Ascending aorta (tissue), 2 donors: ENCODE measurements at regions not wholly inside any gene's neighbourhood (a gene's known extent, or its start where the extent isn't known, plus 50 kb on each side); places are given as distances from the start of the nearest gene placed in this dataset.

Experiments
- DNase-seq, 2 donors: peaks; one replicate each; pipeline ENCODE4 v3.0.0-alpha.2; 2019; ENCODE audit warnings: low spot score in 2 of 2
- H3K27ac ChIP-seq, 2 donors: fragments of 200-600 bp; sonication (generic); one replicate each; pipeline ENCODE4 v1.5.1; 2016 to 2017; ENCODE audit warnings: mild to moderate bottlenecking in 1 of 2
- H3K27me3 ChIP-seq: fragments of 200-600 bp; sonication (generic); one replicate; pipeline ENCODE4 v1.5.1; 2017
- H3K36me3 ChIP-seq, 2 donors: fragments of 200-600 bp; sonication (generic); one replicate each; pipeline ENCODE4 v1.5.1; 2016
- H3K4me1 ChIP-seq, 2 donors: fragments of 200-600 bp; sonication (generic); one replicate each; pipeline ENCODE4 v1.5.1; 2016 to 2017; ENCODE audit warnings: mild to moderate bottlenecking in 1 of 2
- H3K4me3 ChIP-seq, 2 donors: fragments of 200-600 bp; sonication (generic); one replicate each; pipeline ENCODE4 v1.5.1; 2016 to 2017; ENCODE audit warnings: mild to moderate bottlenecking in 1 of 2
- H3K9me3 ChIP-seq, 2 donors: fragments of 200-600 bp; sonication (generic); one replicate each; pipeline ENCODE4 v1.5.1; 2016
- CTCF ChIP-seq, 3 experiments: fragments of 200-600 bp in 2 of 3; fragments of 450-650 bp in 1 of 3; sonication (generic) in 2 of 3; IDR thresholded peaks; one replicate each; pipeline ENCODE4 v1.5.1; 2016 to 2019; ENCODE audit warnings: antibody characterized with exemption in 3 of 3, mild to moderate bottlenecking in 1 of 3, moderate library complexity in 1 of 3
- intact Hi-C: fragments of 100-400 bp; cut with DNase I; formaldehyde crosslinking; loops from one replicate; pipeline ENCODE4 v1.15.1; 2023

GRCh38 chr11:131229221-131229620 lies 141.2 kb upstream of the NTM start:
- H3K27ac ChIP-seq, result no peak overlapping the region
- H3K36me3 ChIP-seq, result no peaks in the 10 kb centered on the region
- intact Hi-C loops, result no loop called here
- no peak for DNase-seq
- no peaks in the 10 kb centered on the region for H3K27me3 ChIP-seq
- H3K4me1 ChIP-seq, result no peaks in the 10 kb centered on the region
- H3K9me3 ChIP-seq, result no peaks in the 10 kb centered on the region
- no peak overlapping the region for H3K4me3 ChIP-seq
- TF ChIP-seq CTCF (IDR thresholded peaks at IDR 0.05), result no peak

- no peak overlapping the region for H3K27ac ChIP-seq
- H3K36me3 ChIP-seq, result no peaks in the 10 kb centered on the region
- no peaks in the 10 kb centered on the region for H3K9me3 ChIP-seq
- no peak overlapping the region for H3K4me3 ChIP-seq
- DNase-seq, result no peak
- H3K27me3 ChIP-seq, result no peaks in the 10 kb centered on the region
- intact Hi-C loops, result no loop called here
- TF ChIP-seq CTCF (IDR thresholded peaks at IDR 0.05), result no peak
- H3K4me1 ChIP-seq, result no peaks in the 10 kb centered on the region
Measured at GRCh38 chr11:131231317-131231940, 139.0 kb upstream of the NTM start.

- intact Hi-C loops, result no loop called here
- H3K27ac ChIP-seq, result no peak overlapping the region
- DNase-seq, result no peak
- no peaks in the 10 kb centered on the region for H3K9me3 ChIP-seq
- H3K36me3 ChIP-seq, result no peaks in the 10 kb centered on the region
- H3K4me3 ChIP-seq, result no peak overlapping the region
- H3K4me1 ChIP-seq, result no peaks in the 10 kb centered on the region
- no peaks in the 10 kb centered on the region for H3K27me3 ChIP-seq
- TF ChIP-seq CTCF (IDR thresholded peaks at IDR 0.05), result no peak
Measured at GRCh38 chr11:131232261-131232660, 138.2 kb upstream of the NTM start.

- no peak for DNase-seq
- Histone ChIP-seq H3K27ac (no peak overlapping the region), H3K9me3 (no peaks in the 10 kb centered on the region), H3K4me3 (no peak overlapping the region), H3K36me3 (no peaks in the 10 kb centered on the region), H3K4me1 (no peaks in the 10 kb centered on the region), H3K27me3 (no peaks in the 10 kb centered on the region)
- no peak for TF ChIP-seq CTCF (IDR thresholded peaks at IDR 0.05)
- intact Hi-C loops, result no loop called here
Measured at GRCh38 chr11:131234221-131234620, 136.2 kb upstream of the NTM start.

- intact Hi-C loops, result no loop called here
Measured at GRCh38 chr11:131235328-131236298, 134.8 kb upstream of the NTM start.

More at GRCh38 chr11:131235328-131236298, 134.8 kb upstream of the NTM start:
- Histone ChIP-seq H3K9me3 (no peaks in the 10 kb centered on the region), H3K27me3 (no peaks in the 10 kb centered on the region), H3K36me3 (no peaks in the 10 kb centered on the region), H3K4me1 (no peaks in the 10 kb centered on the region), H3K27ac (no peak overlapping the region), H3K4me3 (no peak overlapping the region)
- no peak for DNase-seq
- TF ChIP-seq CTCF (IDR thresholded peaks at IDR 0.05), result no peak
